ENCODE measurements at regions not wholly inside any gene's neighbourhood (a gene's known extent, or its start where the extent isn't known, plus 50 kb on each side); places are given as distances from the start of the nearest gene placed in this dataset.

DNA sequence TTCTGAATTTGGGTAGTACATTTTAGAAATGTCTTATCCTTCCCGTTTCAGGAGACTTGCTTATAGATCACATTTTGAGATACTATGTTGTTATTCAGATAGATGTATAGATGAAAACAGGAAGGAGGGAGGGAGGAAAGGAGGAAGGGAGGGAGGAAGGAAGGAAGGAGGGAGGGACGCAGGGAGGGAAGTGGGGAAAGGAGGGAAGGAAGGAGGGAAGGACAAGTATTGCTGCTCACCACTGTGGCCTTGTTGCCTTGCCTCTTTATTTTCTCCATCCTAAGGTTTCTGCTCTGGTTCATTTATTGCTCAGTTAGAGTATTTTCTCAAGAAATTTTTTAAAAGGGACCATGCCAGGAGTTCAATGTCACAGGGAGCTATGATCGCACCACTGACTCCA is 134.3 kb downstream of the LTN1 start:
- H3K4me1 Mint-ChIP-seq: no peaks in the 10 kb centered on the region
- H3K27ac ChIP-seq: no peak overlapping the region
- no peaks in the 10 kb centered on the region for H3K4me1 ChIP-seq
- H3K36me3 Mint-ChIP-seq: peaks cover 6% of the 10 kb centered on the region
- no peaks in the 10 kb centered on the region for H3K9me3 Mint-ChIP-seq
- H3K27me3 Mint-ChIP-seq (ENCODE audit: insufficient read depth, low read depth): peaks cover 3% of the 10 kb centered on the region
- DNase-seq (ENCODE audit: low spot score): no peak
- no peaks in the 10 kb centered on the region for H3K9me3 ChIP-seq (ENCODE audit: low read depth)
- H3K9ac ChIP-seq: no peak overlapping the region
- TF ChIP-seq, protein P1, sequence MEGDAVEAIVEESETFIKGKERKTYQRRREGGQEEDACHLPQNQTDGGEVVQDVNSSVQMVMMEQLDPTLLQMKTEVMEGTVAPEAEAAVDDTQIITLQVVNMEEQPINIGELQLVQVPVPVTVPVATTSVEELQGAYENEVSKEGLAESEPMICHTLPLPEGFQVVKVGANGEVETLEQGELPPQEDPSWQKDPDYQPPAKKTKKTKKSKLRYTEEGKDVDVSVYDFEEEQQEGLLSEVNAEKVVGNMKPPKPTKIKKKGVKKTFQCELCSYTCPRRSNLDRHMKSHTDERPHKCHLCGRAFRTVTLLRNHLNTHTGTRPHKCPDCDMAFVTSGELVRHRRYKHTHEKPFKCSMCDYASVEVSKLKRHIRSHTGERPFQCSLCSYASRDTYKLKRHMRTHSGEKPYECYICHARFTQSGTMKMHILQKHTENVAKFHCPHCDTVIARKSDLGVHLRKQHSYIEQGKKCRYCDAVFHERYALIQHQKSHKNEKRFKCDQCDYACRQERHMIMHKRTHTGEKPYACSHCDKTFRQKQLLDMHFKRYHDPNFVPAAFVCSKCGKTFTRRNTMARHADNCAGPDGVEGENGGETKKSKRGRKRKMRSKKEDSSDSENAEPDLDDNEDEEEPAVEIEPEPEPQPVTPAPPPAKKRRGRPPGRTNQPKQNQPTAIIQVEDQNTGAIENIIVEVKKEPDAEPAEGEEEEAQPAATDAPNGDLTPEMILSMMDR (IDR thresholded peaks at IDR 0.05): no peak
- TF ChIP-seq EZH2 (IDR thresholded peaks at IDR 0.05) (no peak), EZH2phosphoT487 (IDR thresholded peaks at IDR 0.05) (no peak)
- H3F3A ChIP-seq (ENCODE audit: low read depth): no peaks in the 10 kb centered on the region
- H3K79me2 ChIP-seq (ENCODE audit: low read depth): no peaks in the 10 kb centered on the region
- no peak overlapping the region for H3K4me3 ChIP-seq
- no peaks in the 10 kb centered on the region for H3K27me3 ChIP-seq
- no peak overlapping the region for H2AFZ ChIP-seq (replicated peaks)
- H3K36me3 ChIP-seq: no peaks in the 10 kb centered on the region
- no peak overlapping the region for H3K27ac Mint-ChIP-seq
- no peaks in the 10 kb centered on the region for H4K20me1 ChIP-seq (ENCODE audit: low read depth)
- no peak overlapping the region for H3K4me3 Mint-ChIP-seq
- no peak overlapping the region for H3K4me2 ChIP-seq

DNA sequence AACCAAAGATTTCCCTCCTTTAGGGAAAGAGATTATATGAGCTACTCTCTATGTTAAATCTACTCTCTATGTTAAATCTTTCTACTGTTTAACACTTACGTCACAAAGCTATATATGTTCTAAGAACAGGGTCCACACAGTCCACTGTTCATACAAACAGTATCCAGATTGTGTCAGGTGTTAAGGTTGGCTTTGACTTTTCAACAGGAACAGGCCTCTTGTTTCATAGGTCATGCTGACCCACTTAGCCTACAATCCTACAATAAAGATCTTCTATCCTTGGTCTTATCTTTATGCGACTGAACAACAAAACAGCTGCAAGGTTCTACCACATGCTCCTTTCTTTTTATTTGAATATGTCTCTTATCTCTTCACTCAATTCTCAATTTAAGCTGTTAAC is 134.9 kb downstream of the LTN1 start:
- Histone ChIP-seq H3K9ac (no peak overlapping the region), H3K36me3 (no peaks in the 10 kb centered on the region), H3K4me1 (no peaks in the 10 kb centered on the region), H3K27ac (no peak overlapping the region), H3K27me3 (no peaks in the 10 kb centered on the region), H3K9me3 (ENCODE audit: low read depth) (no peaks in the 10 kb centered on the region), H3K4me2 (no peak overlapping the region), H2AFZ (replicated peaks) (no peak overlapping the region), H3K4me3 (no peak overlapping the region), H3F3A (ENCODE audit: low read depth) (no peaks in the 10 kb centered on the region), H4K20me1 (ENCODE audit: low read depth) (no peaks in the 10 kb centered on the region), H3K79me2 (ENCODE audit: low read depth) (no peaks in the 10 kb centered on the region)
- Mint-ChIP-seq H3K9me3 (no peaks in the 10 kb centered on the region), H3K36me3 (peaks cover 4% of the 10 kb centered on the region), H3K4me1 (peaks cover 4% of the 10 kb centered on the region), H3K27ac (no peak overlapping the region), H3K27me3 (ENCODE audit: insufficient read depth, low read depth) (peaks cover 2% of the 10 kb centered on the region), H3K4me3 (no peak overlapping the region)
- TF ChIP-seq EZH2 (IDR thresholded peaks at IDR 0.05) (no peak), EZH2phosphoT487 (IDR thresholded peaks at IDR 0.05) (no peak)
- TF ChIP-seq, protein P1 (IDR thresholded peaks at IDR 0.05): no peak
- DNase-seq (ENCODE audit: low spot score): no peak

DNA sequence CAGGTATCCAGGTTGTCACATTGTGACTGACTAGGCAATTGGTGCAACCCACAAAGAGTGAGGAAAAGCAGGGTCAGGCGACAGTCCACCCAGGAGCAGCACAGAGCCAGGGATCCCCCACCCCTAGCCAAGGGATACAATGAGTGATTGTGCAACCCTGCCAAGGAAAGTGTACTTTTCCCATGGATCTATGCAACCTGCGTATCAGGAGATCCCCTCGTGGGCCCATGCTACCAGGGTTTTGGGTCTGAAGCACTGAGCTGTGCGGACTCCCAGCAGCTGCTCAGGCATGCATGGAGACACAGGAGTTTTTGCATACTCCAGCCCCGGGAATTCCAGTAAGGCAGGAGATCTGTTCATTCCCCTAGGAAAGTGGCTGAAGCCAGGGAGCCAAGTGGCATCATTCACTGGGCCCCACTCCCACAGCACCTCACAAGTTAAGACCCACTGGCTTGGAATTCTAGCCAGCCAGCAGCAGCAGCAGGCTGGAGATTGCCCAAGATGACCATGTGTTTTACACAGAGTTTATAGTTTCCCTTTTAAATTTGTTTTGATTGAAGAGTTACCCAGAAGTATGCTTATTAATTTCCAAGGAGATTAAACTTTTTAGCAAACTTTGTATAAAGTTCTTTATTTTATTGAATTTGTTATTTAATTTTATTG is 136.0 kb downstream of the LTN1 start:
- Mint-ChIP-seq H3K27me3 (ENCODE audit: insufficient read depth, low read depth) (peaks cover 5% of the 10 kb centered on the region), H3K36me3 (no peaks in the 10 kb centered on the region), H3K4me1 (peaks cover 4% of the 10 kb centered on the region), H3K27ac (no peak overlapping the region), H3K9me3 (no peaks in the 10 kb centered on the region), H3K4me3 (no peak overlapping the region)
- no peaks in the 10 kb centered on the region for H3K36me3 ChIP-seq
- H3K27ac ChIP-seq: no peak overlapping the region
- H3K4me1 ChIP-seq: no peaks in the 10 kb centered on the region
- H3K79me2 ChIP-seq (ENCODE audit: low read depth): no peaks in the 10 kb centered on the region
- no peak overlapping the region for H3K4me2 ChIP-seq
- no peak overlapping the region for H2AFZ ChIP-seq (replicated peaks)
- H3F3A ChIP-seq (ENCODE audit: low read depth): no peaks in the 10 kb centered on the region
- TF ChIP-seq EZH2phosphoT487 (IDR thresholded peaks at IDR 0.05) (no peak), EZH2 (IDR thresholded peaks at IDR 0.05) (no peak)
- TF ChIP-seq, protein P1 (IDR thresholded peaks at IDR 0.05): no peak
- H3K4me3 ChIP-seq: no peak overlapping the region
- H3K9me3 ChIP-seq (ENCODE audit: low read depth): no peaks in the 10 kb centered on the region
- no peaks in the 10 kb centered on the region for H3K27me3 ChIP-seq
- no peaks in the 10 kb centered on the region for H4K20me1 ChIP-seq (ENCODE audit: low read depth)
- H3K9ac ChIP-seq: no peak overlapping the region
- DNase-seq (ENCODE audit: low spot score): peak; percentile 14
